CD4-positive, alpha-beta T cell (primary cell): ENCODE measurements at regions not wholly inside any gene's neighbourhood (a gene's known extent, or its start where the extent isn't known, plus 50 kb on each side); places are given as distances from the start of the nearest gene placed in this dataset.

Experiments used
- ATAC-seq: fragments of 200-7000 bp; cut with Tn5 transposase; one replicate; pipeline ENCODE4 v1.10.0; 2022; ENCODE audit warnings: mild to moderate bottlenecking; ENCODE audit not compliant: poor library complexity
- CTCF ChIA-PET: fragments of 350-600 bp; sonication (Branson Sonifier 250); formaldehyde crosslinking; loops from one replicate; lab custom pipeline; 2021; ENCODE audit warnings: antibody characterized with exemption, inconsistent platforms; lab: Charles Lee
- POLR2A ChIA-PET: fragments of 350-600 bp; sonication (Branson Sonifier 250); formaldehyde crosslinking; loops from one replicate; lab custom pipeline; 2021; ENCODE audit warnings: antibody characterized with exemption, inconsistent platforms; lab: Charles Lee
- DNase-seq, 14 experiments: peaks; one replicate each; pipeline ENCODE4 v3.0.0-alpha.2; 2013 to 2020; ENCODE audit warnings: mixed read lengths in 2 of 14
- H3K27ac ChIP-seq, 2 donors: one replicate each; pipeline versions ENCODE4 v1.5.1 to v1.7.0; 2013; ENCODE audit warnings: low read length in 2 of 2, low read depth in 1 of 2, mild to moderate bottlenecking in 1 of 2
- H3K27me3 ChIP-seq, 2 experiments: 1 replicate in 1 of 2; 2 replicates in 1 of 2; pipeline versions ENCODE4 v1.6.1 to v1.7.0; 2013; ENCODE audit warnings: low read length in 2 of 2, control low read depth in 1 of 2, mild to moderate bottlenecking in 1 of 2, moderate library complexity in 1 of 2; ENCODE audit not compliant: insufficient read depth in 2 of 2, control insufficient read depth in 1 of 2
- H3K36me3 ChIP-seq: one replicate; pipeline ENCODE4 v1.6.1; 2013; ENCODE audit warnings: low read length, control low read depth; ENCODE audit not compliant: insufficient read depth
- H3K4me1 ChIP-seq: one replicate; pipeline ENCODE4 v1.6.1; 2013; ENCODE audit warnings: low read length, control low read depth; ENCODE audit not compliant: insufficient read depth
- H3K4me3 ChIP-seq: one replicate; pipeline ENCODE4 v1.5.1; 2013; ENCODE audit warnings: mild to moderate bottlenecking, low read length, moderate library complexity
- H3K9me3 ChIP-seq, 2 experiments: 1 replicate in 1 of 2; 2 replicates in 1 of 2; pipeline versions ENCODE4 v1.6.1 to v1.7.0; 2013; ENCODE audit warnings: low read length in 2 of 2, mild to moderate bottlenecking in 2 of 2, control low read depth in 1 of 2, moderate library complexity in 1 of 2; ENCODE audit not compliant: control insufficient read depth in 1 of 2, insufficient read depth in 1 of 2
- H3K27ac Mint-ChIP-seq: one replicate; pipeline ENCODE4 v1.8.0; 2020; ENCODE audit warnings: mixed read lengths
- H3K27me3 Mint-ChIP-seq: one replicate; pipeline ENCODE4 v1.8.0; 2021; ENCODE audit warnings: mixed read lengths
- H3K36me3 Mint-ChIP-seq: one replicate; pipeline ENCODE4 v1.8.0; 2021; ENCODE audit warnings: low read depth, mixed read lengths
- H3K4me1 Mint-ChIP-seq: one replicate; pipeline ENCODE4 v1.8.0; 2021; ENCODE audit warnings: low read depth, mixed read lengths
- H3K4me3 Mint-ChIP-seq: one replicate; pipeline ENCODE4 v1.8.0; 2020; ENCODE audit warnings: mild to moderate bottlenecking, mixed read lengths
- H3K9me3 Mint-ChIP-seq: one replicate; pipeline ENCODE4 v1.8.0; 2020; ENCODE audit warnings: mixed read lengths
- CTCF ChIP-seq: fragments of 200-600 bp; IDR thresholded peaks from one replicate; pipeline ENCODE4 v1.8.0; 2022; ENCODE audit warnings: antibody characterized with exemption, mild to moderate bottlenecking
- intact Hi-C, 2 experiments: fragments of 100-400 bp; cut with DNase I in 1 of 2; cut with micrococcal nuclease in 1 of 2; formaldehyde crosslinking; loops; one replicate each; pipeline versions ENCODE4 v1.15.1 to v1.9.0; 2023 to 2025; cut with DNase I, micrococcal nuclease

- H3K27me3 Mint-ChIP-seq: peaks cover 23% of the 10 kb centered on the region
- CTCF ChIA-PET: no interaction called here
- ATAC-seq (no peak), DNase-seq (no peak)
- Histone ChIP-seq H3K9me3 (peaks cover 0 to 22% of the 10 kb centered on the region in 2 experiments), H3K27ac (no peak overlapping the region), H3K4me1 (no peaks in the 10 kb centered on the region), H3K4me3 (no peak overlapping the region), H3K36me3 (no peaks in the 10 kb centered on the region), H3K27me3 (peaks cover 0 to 4% of the 10 kb centered on the region in 2 experiments)
- no peak overlapping the region for H3K4me3 Mint-ChIP-seq
- no peak overlapping the region for H3K27ac Mint-ChIP-seq
- H3K36me3 Mint-ChIP-seq: no peaks in the 10 kb centered on the region
- no peak for TF ChIP-seq CTCF
- H3K4me1 Mint-ChIP-seq: no peaks in the 10 kb centered on the region
- POLR2A ChIA-PET: no interaction called here
- intact Hi-C loops: no loop called here
- H3K9me3 Mint-ChIP-seq: no peaks in the 10 kb centered on the region
Observed at GRCh38 chr1:4218619-4219018, 318.5 kb upstream of the C1orf174 start.

- Mint-ChIP-seq H3K4me1 (no peaks in the 10 kb centered on the region), H3K27me3 (peaks cover 23% of the 10 kb centered on the region), H3K36me3 (no peaks in the 10 kb centered on the region), H3K9me3 (no peaks in the 10 kb centered on the region), H3K27ac (no peak overlapping the region), H3K4me3 (no peak overlapping the region)
- H3K4me3 ChIP-seq: no peak overlapping the region
- no peaks in the 10 kb centered on the region for H3K4me1 ChIP-seq
- TF ChIP-seq CTCF: no peak
- POLR2A ChIA-PET: no interaction called here
- H3K36me3 ChIP-seq: no peaks in the 10 kb centered on the region
- no peak overlapping the region for H3K27ac ChIP-seq
- peaks cover 0 to 4% of the 10 kb centered on the region in 2 experiments for H3K27me3 ChIP-seq
- CTCF ChIA-PET: no interaction called here
- intact Hi-C loops: no loop called here
- H3K9me3 ChIP-seq: peaks cover 0 to 22% of the 10 kb centered on the region in 2 experiments
- DNase-seq (no peak), ATAC-seq (no peak)
Observed at GRCh38 chr1:4219111-4219510, 319.0 kb upstream of the C1orf174 start.

GRCh38 chr1:4219826-4220225 is 319.8 kb upstream of the C1orf174 start:
- peaks cover 0 to 22% of the 10 kb centered on the region in 2 experiments for H3K9me3 ChIP-seq
- ATAC-seq (no peak), DNase-seq (no peak)
- H3K9me3 Mint-ChIP-seq: no peaks in the 10 kb centered on the region
- no peaks in the 10 kb centered on the region for H3K36me3 Mint-ChIP-seq
- CTCF ChIA-PET: no interaction called here
- H3K27ac Mint-ChIP-seq: no peak overlapping the region
- POLR2A ChIA-PET: no interaction called here
- H3K27ac ChIP-seq: no peak overlapping the region
- H3K27me3 Mint-ChIP-seq: peaks cover 18% of the 10 kb centered on the region
- no peaks in the 10 kb centered on the region for H3K4me1 ChIP-seq
- no peak overlapping the region for H3K4me3 Mint-ChIP-seq
- no peaks in the 10 kb centered on the region for H3K4me1 Mint-ChIP-seq
- peaks cover 0 to 4% of the 10 kb centered on the region in 2 experiments for H3K27me3 ChIP-seq
- intact Hi-C loops: no loop called here
- H3K4me3 ChIP-seq: no peak overlapping the region
- H3K36me3 ChIP-seq: no peaks in the 10 kb centered on the region
- TF ChIP-seq CTCF: no peak
